HepG2 (cell line): ENCODE measurements at regions not wholly inside any gene's neighbourhood (a gene's known extent, or its start where the extent isn't known, plus 50 kb on each side); places are given as distances from the start of the nearest gene placed in this dataset.

Experiments used
- ATF1 ChIP-seq: IDR thresholded peaks from 2 replicates; pipeline ENCODE4 v1.6.1; 2016; ENCODE audit warnings: mild to moderate bottlenecking, control low read depth
- ATF3 ChIP-seq: sonication (generic); formaldehyde crosslinking; IDR thresholded peaks from 2 replicates; pipeline ENCODE4 v1.4.0; 2020; ENCODE audit warnings: missing genetic modification reagents
- ATF4 ChIP-seq, 2 experiments: fragments of 450-650 bp in 1 of 2; sonication (generic) in 1 of 2; formaldehyde crosslinking; IDR thresholded peaks; 2 replicates each; pipeline versions ENCODE4 v1.5.0 to v1.8.0; 2020 to 2022; ENCODE audit warnings: mild to moderate bottlenecking in 1 of 2, missing genetic modification reagents in 1 of 2
- CREB1 ChIP-seq, 2 experiments: fragments of 450-650 bp in 1 of 2; IDR thresholded peaks; 2 replicates each; pipeline ENCODE4 v1.6.1; 2016 to 2017; ENCODE audit warnings: control low read depth in 1 of 2, mild to moderate bottlenecking in 1 of 2, missing compliant biosample characterization in 1 of 2, missing genetic modification characterization in 1 of 2
- DPF2 ChIP-seq: sonication (generic); formaldehyde crosslinking; IDR thresholded peaks from 2 replicates; pipeline ENCODE4 v1.4.0; 2020; ENCODE audit warnings: mild to moderate bottlenecking, low read depth, missing genetic modification reagents, borderline replicate concordance
- EED ChIP-seq: sonication (generic); formaldehyde crosslinking; IDR thresholded peaks from 2 replicates; pipeline ENCODE4 v1.5.0; 2020; ENCODE audit warnings: mild to moderate bottlenecking, missing genetic modification reagents
- FOSL1 ChIP-seq: sonication (generic); formaldehyde crosslinking; IDR thresholded peaks from 2 replicates; pipeline ENCODE4 v1.9.0; 2021; ENCODE audit warnings: missing genetic modification reagents, borderline replicate concordance
- FOSL2 ChIP-seq: sonication (generic); formaldehyde crosslinking; IDR thresholded peaks from 2 replicates; pipeline ENCODE4 v1.4.0; 2020; ENCODE audit warnings: missing genetic modification reagents
- HNF4A ChIP-seq: sonication (generic); formaldehyde crosslinking; IDR thresholded peaks from 2 replicates; pipeline ENCODE4 v1.4.0; 2020; ENCODE audit warnings: missing genetic modification reagents
- IRF2 ChIP-seq: IDR thresholded peaks from 2 replicates; pipeline ENCODE4 v1.6.1; 2018; ENCODE audit warnings: missing genetic modification reagents, missing compliant biosample characterization
- ISL2 ChIP-seq: sonication (generic); formaldehyde crosslinking; IDR thresholded peaks from 2 replicates; pipeline ENCODE4 v1.5.0; 2020; ENCODE audit warnings: missing genetic modification reagents
- KDM6A ChIP-seq: IDR thresholded peaks from 2 replicates; pipeline ENCODE4 v1.6.1; 2016; ENCODE audit warnings: low read depth
- MED1 ChIP-seq: sonication (generic); formaldehyde crosslinking; IDR thresholded peaks from 2 replicates; pipeline ENCODE4 v1.4.0; 2020; ENCODE audit warnings: missing genetic modification reagents
- NCOA2 ChIP-seq: sonication (generic); formaldehyde crosslinking; IDR thresholded peaks from 2 replicates; pipeline ENCODE4 v1.8.0; 2022; ENCODE audit warnings: inconsistent platforms
- NFIC ChIP-seq: IDR thresholded peaks from 2 replicates; pipeline ENCODE4 v1.6.1; 2012; ENCODE audit warnings: mild to moderate bottlenecking, low read length, inconsistent platforms
- NFKB2 ChIP-seq: sonication (generic); formaldehyde crosslinking; IDR thresholded peaks from 2 replicates; pipeline ENCODE4 v1.4.0; 2020; ENCODE audit warnings: missing genetic modification reagents, borderline replicate concordance
- PRMT3 ChIP-seq: sonication (generic); formaldehyde crosslinking; IDR thresholded peaks from 2 replicates; pipeline ENCODE4 v1.8.1; 2022; ENCODE audit warnings: low read depth, mild to moderate bottlenecking, moderate library complexity, missing genetic modification reagents, borderline replicate concordance
- SIX4 ChIP-seq: sonication (generic); formaldehyde crosslinking; IDR thresholded peaks from 2 replicates; pipeline ENCODE4 v1.4.0; 2020; ENCODE audit warnings: missing genetic modification reagents
- SOX5 ChIP-seq: IDR thresholded peaks from 2 replicates; pipeline ENCODE4 v1.6.1; 2016; ENCODE audit warnings: borderline replicate concordance
- SOX6 ChIP-seq, 2 experiments: fragments of 450-650 bp in 1 of 2; sonication (generic) in 1 of 2; formaldehyde crosslinking in 1 of 2; IDR thresholded peaks; 2 replicates each; pipeline versions ENCODE4 v1.4.0 to v1.6.1; 2017 to 2020; ENCODE audit warnings: antibody characterized with exemption in 1 of 2, mild to moderate bottlenecking in 1 of 2, missing genetic modification reagents in 1 of 2
- ZFP36L1 ChIP-seq: sonication (generic); formaldehyde crosslinking; IDR thresholded peaks from 2 replicates; pipeline ENCODE4 v1.8.0; 2022; ENCODE audit warnings: mild to moderate bottlenecking, missing genetic modification reagents, moderate library complexity
- ZMYM4 ChIP-seq: sonication (generic); formaldehyde crosslinking; IDR thresholded peaks from 2 replicates; pipeline ENCODE4 v1.8.1; 2023; ENCODE audit warnings: mild to moderate bottlenecking, missing genetic modification reagents
- ZNF3 ChIP-seq: IDR thresholded peaks from 2 replicates; pipeline ENCODE4 v1.7.0; 2017; ENCODE audit warnings: inconsistent platforms
- ZNF614 ChIP-seq: IDR thresholded peaks from 2 replicates; pipeline ENCODE4 v1.6.1; 2018; ENCODE audit warnings: missing biosample characterization, missing genetic modification reagents, inconsistent platforms, borderline replicate concordance
- ZNF644 ChIP-seq: IDR thresholded peaks from 2 replicates; pipeline ENCODE4 v1.6.1; 2016; ENCODE audit warnings: low read depth
- TF ChIP-seq, protein P1 (sequence below): IDR thresholded peaks from 2 replicates; pipeline ENCODE4 v1.6.1; 2012; ENCODE audit warnings: low read length, improper control_type of control experiment
- TF ChIP-seq, protein P2 (sequence below): IDR thresholded peaks from 2 replicates; pipeline ENCODE4 v1.6.1; 2016

DNA sequence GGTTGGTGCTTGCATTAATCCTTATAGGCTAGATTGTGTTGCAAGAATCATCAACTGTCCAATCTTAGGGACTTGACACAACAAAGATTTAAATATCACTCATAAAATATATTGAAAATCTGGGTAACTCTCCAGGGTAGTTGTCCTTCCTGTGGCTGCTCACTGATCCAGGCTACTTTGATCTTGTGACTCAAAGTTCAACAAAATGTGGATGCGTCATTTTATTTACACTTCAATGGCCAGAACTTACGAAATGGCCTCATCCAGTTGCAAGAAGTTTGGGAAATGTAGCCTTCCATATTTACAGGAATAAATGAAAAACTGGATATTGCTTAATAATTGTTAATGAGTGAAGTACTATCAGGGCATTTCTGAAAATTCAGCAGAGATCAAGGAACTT, 235.5 kb upstream of the ACTBL2 start (continued):
- TF ChIP-seq PRMT3 (CRISPR knock-in tag) (no peak), ZNF3 (CRISPR knock-in tag) (peak; percentile 53; the same call in 1 of the 2 replicates), ZMYM4 (CRISPR knock-in tag) (peak; percentile 81), NFKB2 (CRISPR knock-in tag) (no peak), EED (no peak), SOX6 (IDR thresholded peaks at IDR 0.05) (no peak), SOX6 (CRISPR knock-in tag; IDR thresholded peaks at IDR 0.05) (peak; percentile 35; the same call in 1 of the 2 replicates), ISL2 (CRISPR knock-in tag) (no peak), HNF4A (CRISPR knock-in tag) (peak; percentile 84), ATF1 (CRISPR knock-in tag) (0 out of 2 replicates have a peak, but pooled peaks have one; percentile 23), NFIC (peak; percentile 71; the same call in 1 of the 2 replicates), CREB1 (IDR thresholded peaks at IDR 0.05) (no peak), CREB1 (CRISPR knock-in tag; IDR thresholded peaks at IDR 0.05) (peak; percentile 44; the same call in 1 of the 2 replicates), ATF3 (CRISPR knock-in tag) (peak; percentile 33; the same call in 1 of the 2 replicates), ZNF644 (CRISPR knock-in tag) (peak; percentile 98), FOSL1 (peak; percentile 73; the same call in 1 of the 2 replicates), SIX4 (peak; percentile 16; the same call in 1 of the 2 replicates), ATF4 (CRISPR knock-in tag; IDR thresholded peaks at IDR 0.05) (peak in 1 of 2 experiments; percentile 94; a peak in 2 of 4 replicates), FOSL2 (CRISPR knock-in tag) (peak; percentile 97), DPF2 (peak; percentile 26; the same call in 1 of the 2 replicates), ZNF614 (CRISPR knock-in tag) (0 out of 2 replicates have a peak, but pooled peaks have one; percentile 51), ZFP36L1 (no peak), MED1 (peak; percentile 58; the same call in 1 of the 2 replicates), SOX5 (peak; percentile 65; the same call in 1 of the 2 replicates), KDM6A (CRISPR knock-in tag) (peak; percentile 50; the same call in 1 of the 2 replicates), IRF2 (CRISPR knock-in tag) (0 out of 2 replicates have a peak, but pooled peaks have one; percentile 55), NCOA2 (CRISPR knock-in tag) (peak; percentile 80; the same call in 1 of the 2 replicates)
- TF ChIP-seq, protein P1, sequence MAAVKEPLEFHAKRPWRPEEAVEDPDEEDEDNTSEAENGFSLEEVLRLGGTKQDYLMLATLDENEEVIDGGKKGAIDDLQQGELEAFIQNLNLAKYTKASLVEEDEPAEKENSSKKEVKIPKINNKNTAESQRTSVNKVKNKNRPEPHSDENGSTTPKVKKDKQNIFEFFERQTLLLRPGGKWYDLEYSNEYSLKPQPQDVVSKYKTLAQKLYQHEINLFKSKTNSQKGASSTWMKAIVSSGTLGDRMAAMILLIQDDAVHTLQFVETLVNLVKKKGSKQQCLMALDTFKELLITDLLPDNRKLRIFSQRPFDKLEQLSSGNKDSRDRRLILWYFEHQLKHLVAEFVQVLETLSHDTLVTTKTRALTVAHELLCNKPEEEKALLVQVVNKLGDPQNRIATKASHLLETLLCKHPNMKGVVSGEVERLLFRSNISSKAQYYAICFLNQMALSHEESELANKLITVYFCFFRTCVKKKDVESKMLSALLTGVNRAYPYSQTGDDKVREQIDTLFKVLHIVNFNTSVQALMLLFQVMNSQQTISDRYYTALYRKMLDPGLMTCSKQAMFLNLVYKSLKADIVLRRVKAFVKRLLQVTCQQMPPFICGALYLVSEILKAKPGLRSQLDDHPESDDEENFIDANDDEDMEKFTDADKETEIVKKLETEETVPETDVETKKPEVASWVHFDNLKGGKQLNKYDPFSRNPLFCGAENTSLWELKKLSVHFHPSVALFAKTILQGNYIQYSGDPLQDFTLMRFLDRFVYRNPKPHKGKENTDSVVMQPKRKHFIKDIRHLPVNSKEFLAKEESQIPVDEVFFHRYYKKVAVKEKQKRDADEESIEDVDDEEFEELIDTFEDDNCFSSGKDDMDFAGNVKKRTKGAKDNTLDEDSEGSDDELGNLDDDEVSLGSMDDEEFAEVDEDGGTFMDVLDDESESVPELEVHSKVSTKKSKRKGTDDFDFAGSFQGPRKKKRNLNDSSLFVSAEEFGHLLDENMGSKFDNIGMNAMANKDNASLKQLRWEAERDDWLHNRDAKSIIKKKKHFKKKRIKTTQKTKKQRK = no peak
- TF ChIP-seq, protein P2, sequence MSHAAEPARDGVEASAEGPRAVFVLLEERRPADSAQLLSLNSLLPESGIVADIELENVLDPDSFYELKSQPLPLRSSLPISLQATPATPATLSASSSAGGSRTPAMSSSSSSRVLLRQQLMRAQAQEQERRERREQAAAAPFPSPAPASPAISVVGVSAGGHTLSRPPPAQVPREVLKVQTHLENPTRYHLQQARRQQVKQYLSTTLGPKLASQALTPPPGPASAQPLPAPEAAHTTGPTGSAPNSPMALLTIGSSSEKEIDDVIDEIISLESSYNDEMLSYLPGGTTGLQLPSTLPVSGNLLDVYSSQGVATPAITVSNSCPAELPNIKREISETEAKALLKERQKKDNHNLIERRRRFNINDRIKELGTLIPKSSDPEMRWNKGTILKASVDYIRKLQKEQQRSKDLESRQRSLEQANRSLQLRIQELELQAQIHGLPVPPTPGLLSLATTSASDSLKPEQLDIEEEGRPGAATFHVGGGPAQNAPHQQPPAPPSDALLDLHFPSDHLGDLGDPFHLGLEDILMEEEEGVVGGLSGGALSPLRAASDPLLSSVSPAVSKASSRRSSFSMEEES = peak; percentile 85
